HFF-Myc (cell line): ENCODE measurements at regions not wholly inside any gene's neighbourhood (a gene's known extent, or its start where the extent isn't known, plus 50 kb on each side); places are given as distances from the start of the nearest gene placed in this dataset.

Experiments used
- DNase-seq: peaks from one replicate; pipeline ENCODE4 v3.0.0-alpha.2; 2011; ENCODE audit warnings: low read depth; ENCODE audit errors: extremely low read depth
- H3K4me3 ChIP-seq: replicated peaks from 2 replicates; pipeline ENCODE4 v1.5.1; 2011; ENCODE audit warnings: low read depth, mild to moderate bottlenecking, control low read depth, low read length
- TF ChIP-seq, protein P1 (sequence below): IDR thresholded peaks from 2 replicates; pipeline ENCODE4 v1.5.1; 2012; ENCODE audit warnings: mild to moderate bottlenecking, low read depth, low read length, control low read depth; ENCODE audit errors: missing control alignments

DNA sequence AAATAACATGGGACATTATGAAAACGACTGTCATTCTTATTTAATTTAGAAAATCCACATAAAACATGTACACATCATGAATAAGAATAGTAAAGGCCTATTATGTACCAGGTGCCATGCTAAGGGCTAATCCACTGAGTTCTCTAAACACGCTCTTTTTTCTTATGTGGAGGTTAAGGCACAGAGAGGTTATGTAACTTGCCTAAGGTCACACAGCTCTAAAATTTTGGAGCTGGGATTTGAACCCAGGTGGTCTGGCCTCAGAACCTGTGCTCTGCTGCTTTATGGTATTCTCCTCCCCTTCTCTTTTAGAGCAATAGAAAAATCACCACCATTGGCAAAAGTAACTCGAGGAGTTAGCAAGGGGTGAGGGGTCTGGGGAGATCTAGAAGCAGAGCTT is 156.9 kb upstream of the ZNF536 start:
- DNase-seq: no peak
- TF ChIP-seq, protein P1, sequence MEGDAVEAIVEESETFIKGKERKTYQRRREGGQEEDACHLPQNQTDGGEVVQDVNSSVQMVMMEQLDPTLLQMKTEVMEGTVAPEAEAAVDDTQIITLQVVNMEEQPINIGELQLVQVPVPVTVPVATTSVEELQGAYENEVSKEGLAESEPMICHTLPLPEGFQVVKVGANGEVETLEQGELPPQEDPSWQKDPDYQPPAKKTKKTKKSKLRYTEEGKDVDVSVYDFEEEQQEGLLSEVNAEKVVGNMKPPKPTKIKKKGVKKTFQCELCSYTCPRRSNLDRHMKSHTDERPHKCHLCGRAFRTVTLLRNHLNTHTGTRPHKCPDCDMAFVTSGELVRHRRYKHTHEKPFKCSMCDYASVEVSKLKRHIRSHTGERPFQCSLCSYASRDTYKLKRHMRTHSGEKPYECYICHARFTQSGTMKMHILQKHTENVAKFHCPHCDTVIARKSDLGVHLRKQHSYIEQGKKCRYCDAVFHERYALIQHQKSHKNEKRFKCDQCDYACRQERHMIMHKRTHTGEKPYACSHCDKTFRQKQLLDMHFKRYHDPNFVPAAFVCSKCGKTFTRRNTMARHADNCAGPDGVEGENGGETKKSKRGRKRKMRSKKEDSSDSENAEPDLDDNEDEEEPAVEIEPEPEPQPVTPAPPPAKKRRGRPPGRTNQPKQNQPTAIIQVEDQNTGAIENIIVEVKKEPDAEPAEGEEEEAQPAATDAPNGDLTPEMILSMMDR: no peak
- H3K4me3 ChIP-seq: no peak overlapping the region

DNA sequence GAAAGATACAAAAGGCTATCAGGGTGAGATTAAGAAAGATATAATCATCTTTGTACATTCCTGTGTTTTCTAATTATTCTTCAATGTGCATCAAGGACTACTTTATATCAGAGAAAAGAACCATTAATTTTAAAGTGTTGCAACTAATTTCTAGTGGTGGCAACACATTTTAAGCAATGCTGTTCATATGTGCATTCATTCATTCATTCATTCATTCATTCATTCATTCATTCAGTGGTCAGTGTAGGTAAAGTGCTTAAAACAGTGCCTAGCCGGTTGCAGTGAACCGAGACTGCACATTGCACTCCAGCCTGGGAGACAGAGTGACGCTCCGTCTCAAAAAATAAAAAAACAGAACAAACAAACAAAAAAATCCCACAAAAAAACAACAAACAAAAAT is 155.7 kb upstream of the ZNF536 start:
- TF ChIP-seq, protein P1: no peak
- H3K4me3 ChIP-seq: no peak overlapping the region
- no peak for DNase-seq

DNA sequence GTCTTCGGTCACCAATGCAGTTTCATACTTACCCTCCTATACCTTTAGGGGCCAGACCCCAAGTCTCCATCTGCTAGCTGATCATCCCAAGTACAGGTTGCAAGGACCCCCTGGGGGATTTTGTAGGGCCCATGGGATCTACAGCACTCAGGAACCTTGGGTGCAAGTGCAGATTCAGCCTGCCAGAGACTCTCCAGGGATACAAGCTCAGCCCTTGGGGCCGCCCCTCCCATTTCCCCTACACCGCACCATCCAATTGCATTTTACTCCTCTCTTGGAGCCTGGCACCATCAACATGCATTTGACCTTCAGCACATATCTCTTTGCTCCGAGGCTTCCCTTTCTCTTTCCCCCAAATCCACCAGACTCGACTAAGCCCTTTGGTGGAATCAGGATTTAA is 154.7 kb upstream of the ZNF536 start:
- TF ChIP-seq, protein P1: no peak
- no peak overlapping the region for H3K4me3 ChIP-seq
- no peak for DNase-seq

DNA sequence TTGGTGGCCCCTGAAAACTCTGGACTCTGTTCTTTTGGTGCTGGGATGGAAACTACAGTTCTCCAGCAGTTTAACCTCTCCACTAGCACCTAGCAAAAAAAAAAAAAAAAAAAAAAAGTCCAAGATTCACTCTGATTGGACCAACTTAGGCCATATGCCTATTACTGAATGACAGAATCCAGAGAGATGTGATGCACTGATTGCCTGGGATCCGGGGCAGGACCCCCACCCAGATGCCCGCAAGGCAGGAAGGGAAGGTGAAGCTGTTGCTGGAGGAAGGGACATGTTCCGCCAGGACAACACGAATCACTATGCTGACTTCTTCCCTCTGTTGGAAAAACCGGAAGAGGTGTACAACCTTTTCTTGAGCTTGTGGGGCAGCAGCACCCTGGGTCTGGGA is 152.5 kb upstream of the ZNF536 start:
- no peak overlapping the region for H3K4me3 ChIP-seq
- TF ChIP-seq, protein P1: no peak
- DNase-seq: no peak

DNA sequence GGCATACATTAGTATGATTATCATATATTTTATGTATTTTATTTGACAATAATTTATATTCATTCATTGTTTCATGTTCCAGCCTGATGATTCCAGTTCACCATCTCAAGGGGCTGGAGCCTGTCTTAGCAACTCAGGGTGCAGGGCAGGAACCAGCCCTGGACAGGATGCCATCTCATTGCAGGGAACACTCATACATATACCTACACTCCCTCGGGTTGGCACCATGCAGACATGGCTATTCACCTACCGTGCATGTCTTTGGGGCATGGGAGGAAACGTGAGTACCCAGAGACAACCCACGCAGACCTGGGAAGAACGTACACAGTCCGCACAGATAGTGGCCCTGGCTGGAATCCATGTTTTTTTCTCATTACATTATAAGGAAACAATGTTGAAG is 151.0 kb upstream of the ZNF536 start:
- TF ChIP-seq, protein P1: no peak
- H3K4me3 ChIP-seq: no peak overlapping the region
- no peak for DNase-seq

DNA sequence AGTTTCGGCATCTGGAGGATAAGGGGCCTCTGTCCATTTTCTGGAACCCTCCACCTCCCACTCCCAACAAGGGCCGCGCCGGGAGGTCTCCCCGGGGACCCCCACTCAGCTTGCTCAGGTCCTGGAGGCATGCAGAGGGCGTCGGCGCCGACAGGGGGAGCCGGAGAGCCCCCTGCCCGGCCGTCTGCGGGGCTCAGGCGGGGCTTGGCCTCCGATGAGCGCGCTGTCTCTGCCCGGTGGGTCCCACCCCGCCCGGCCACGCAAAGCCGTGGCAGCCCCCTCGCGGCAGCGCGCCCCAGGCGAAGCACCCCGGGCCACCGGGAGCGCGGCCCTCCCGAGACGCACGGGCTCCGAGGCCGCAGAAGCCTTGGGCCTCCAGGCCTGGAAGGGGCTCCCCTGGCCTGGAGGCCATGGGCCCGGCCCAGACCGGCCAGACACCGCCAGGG is 149.7 kb upstream of the ZNF536 start:
- DNase-seq: no peak
- no peak overlapping the region for H3K4me3 ChIP-seq
- TF ChIP-seq, protein P1: peak; percentile 39

DNA sequence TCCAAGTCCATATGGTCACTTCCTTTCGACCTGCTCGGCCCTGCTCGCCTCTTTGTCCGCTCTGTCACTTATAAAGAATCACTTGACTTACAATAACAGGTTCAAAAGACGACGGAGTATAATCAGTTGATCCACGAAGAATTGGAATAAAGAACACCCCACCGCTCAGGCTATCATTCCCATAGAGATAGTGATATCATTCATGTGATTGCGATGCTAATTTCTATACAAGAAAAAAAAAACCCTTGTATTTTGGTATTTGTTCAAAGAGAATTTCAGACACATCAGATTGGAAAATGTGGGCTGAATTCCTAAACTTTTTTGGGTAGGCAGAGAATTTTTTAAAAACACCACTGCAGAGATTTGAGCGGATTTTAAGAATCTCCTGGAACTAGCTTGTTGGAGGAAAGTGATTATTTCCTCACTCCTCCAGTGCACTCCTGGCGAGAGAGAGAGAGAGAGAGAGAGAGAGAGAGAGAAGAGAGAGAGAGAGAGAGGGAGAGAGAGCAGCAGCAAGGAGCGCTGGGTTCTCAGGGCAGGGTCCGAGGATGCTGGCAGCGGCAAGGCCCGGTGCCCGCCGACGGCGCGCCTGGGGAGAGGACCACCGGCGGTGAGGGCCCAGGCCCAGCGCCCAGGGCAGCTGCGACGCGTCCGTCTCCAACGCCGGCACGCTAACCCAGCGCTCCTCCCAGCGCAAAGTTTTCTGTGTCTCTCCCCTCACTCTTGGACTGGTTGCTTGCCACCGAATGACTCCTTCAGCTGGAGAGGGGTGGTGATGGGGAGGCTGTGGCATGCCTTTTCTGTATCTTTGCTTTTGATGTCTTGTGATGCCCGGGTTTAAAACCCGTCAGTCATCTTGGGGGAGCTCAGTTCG is 149.0 kb upstream of the ZNF536 start:
- TF ChIP-seq, protein P1: no peak
- no peak for DNase-seq
- no peak overlapping the region for H3K4me3 ChIP-seq
